ENCODE measurements at regions not wholly inside any gene's neighbourhood (a gene's known extent, or its start where the extent isn't known, plus 50 kb on each side); places are given as distances from the start of the nearest gene placed in this dataset.
A peak's percentile ranks its signal among the peaks of the same experiment; 100 is the strongest.

DNA sequence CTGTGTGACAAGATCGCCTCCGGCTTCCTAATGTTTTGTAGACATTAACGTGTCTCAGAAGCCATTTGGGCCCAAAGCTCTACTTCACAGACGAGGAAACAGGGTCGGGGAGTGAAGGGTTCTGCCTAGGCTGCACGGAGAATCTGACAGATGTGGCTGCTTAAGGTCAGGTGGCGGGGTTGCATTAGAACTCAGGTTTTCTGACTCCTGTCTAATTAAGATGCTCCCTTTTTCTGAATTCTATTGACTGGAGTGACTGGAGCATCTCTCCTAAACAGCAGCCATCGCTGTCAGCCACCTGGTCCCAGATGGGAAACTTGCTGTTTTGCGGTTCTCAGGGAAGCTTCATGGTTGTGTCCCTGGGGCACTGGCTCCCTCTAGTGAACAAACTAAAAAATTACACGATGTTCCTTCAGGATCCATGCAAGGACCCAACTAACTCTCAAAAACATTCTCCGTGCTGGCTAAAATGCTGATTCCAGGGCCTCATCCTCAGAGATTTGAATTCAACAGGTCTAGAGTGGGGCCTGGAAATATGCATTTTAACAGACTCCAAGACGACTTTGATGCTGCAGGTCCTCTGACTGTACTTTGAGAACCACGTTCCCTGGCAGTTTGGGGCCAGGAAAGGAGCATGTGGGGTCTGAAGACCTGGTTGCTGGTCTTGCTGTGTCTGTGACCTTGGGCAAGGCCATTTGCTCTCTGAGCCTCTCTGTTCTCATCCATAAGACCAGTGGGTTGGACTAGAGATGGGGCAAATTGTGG is 117.4 kb downstream of the IRF8 start:
- peak in 1 of 3 experiments; percentile 26 for DNase-seq (ENCODE audit: low read depth in 2 of 3, low spot score in 2 of 3)

DNA sequence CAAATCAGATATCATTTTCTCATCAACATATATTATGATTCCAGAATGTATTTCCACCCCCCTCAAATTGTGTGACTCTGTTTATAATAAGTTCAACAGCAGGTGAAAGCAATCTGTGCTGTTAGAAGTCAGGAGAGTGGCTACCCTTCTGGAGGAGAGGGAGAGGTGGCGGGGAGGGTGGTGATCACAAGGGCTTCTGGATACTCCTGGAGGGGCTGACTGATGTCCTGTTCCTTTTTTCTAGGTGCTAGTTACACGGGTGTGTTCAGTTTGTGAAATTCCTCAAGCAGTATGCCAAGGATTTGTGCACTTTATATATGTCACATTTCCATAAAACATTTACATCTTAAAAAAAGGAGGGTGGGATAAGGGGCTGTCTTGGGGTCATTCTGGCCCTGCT is 119.1 kb downstream of the IRF8 start:
- DNase-seq (ENCODE audit: low read depth in 2 of 3, low spot score in 2 of 3), result no peak

DNA sequence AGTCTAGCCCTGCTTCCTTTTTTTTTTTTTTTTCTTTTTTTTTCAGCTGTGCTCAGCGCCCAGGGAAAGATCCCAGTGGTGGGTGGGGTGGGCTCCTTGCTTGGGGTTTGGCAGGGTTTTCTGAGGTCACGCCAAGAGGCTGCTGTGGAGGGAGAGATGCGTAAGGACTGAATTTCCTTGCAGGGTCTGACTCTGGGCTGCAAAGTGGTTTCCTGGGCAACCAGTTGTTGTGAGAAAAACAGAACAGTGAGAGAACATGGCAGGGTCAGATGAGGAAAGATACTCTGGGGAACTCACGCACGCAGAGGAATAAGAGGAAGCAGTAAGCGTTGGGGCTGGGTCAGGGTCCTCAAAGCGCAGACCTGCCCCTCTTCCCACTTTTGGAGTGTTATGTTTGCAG is 119.5 kb downstream of the IRF8 start:
- no peak for DNase-seq (ENCODE audit: low read depth in 2 of 3, low spot score in 2 of 3)

DNA sequence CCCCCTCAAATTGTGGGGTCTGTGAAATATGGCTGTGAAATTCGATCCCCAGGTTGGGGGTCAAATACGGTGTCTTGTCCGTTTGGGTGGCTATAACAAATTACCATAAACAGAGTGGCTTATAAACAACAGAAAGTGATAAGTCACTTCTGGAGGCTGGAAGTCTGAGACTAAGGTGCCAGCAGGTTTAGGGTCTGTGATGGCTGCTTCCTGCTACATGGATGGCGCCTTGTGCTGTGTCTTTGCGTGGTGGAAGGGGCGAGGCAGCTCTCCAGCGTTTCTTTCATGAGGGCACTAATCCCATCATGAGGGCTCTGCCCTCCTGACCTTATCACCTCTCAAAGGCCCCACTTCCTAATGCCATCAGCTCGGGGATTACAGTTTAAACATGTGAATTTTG is 120.0 kb downstream of the IRF8 start:
- DNase-seq (ENCODE audit: low read depth in 2 of 3, low spot score in 2 of 3), result no peak

DNA sequence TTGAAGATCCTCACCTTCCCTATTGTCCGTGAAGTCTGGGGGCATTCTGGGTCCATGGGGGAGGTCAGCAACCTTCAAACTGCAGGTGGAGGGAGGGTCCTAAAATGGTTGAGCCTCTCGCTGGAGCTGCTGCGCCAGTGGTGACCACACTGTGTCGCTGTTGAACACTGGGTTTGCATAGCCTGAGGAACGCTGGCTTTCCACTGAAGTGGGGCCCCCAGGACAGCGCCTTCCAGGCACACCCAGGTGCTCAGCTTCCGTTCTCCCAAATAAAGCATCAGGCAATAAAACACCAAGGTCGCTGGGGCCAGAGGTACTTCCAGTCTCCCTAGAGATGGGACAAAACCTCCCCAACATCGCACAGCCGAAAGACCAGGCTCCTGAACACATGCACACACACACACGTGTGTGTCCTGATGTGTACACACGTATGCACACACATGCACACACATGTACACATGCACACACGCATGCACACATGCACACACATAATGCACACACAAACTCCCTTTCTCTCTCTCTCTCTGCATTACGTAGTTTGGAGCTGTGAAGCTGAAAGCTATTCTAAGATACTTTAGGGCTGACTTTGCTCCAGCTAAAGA is 120.6 kb downstream of the IRF8 start:
- DNase-seq (ENCODE audit: low read depth in 2 of 3, low spot score in 2 of 3), result no peak

DNA sequence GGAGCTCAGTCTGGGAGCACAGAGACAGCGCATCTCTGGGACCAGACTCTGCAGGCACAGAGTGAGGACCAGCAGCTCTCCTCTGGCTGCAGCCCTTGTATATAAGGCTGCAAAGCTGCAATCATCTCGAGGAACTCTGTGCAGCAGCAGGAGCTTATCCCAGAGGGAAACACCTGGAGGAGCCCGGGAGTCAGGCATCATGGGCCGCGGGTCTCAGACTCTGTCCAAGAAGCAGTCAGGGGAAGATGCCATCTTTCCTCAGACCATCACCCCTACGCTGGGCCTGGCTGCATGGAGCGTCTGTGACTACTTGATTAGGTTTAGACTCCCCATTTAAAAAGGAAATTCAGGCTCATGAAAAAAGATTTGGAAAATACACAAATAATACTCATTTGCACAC is 122.0 kb downstream of the IRF8 start:
- no peak for DNase-seq (ENCODE audit: low read depth in 2 of 3, low spot score in 2 of 3)

DNA sequence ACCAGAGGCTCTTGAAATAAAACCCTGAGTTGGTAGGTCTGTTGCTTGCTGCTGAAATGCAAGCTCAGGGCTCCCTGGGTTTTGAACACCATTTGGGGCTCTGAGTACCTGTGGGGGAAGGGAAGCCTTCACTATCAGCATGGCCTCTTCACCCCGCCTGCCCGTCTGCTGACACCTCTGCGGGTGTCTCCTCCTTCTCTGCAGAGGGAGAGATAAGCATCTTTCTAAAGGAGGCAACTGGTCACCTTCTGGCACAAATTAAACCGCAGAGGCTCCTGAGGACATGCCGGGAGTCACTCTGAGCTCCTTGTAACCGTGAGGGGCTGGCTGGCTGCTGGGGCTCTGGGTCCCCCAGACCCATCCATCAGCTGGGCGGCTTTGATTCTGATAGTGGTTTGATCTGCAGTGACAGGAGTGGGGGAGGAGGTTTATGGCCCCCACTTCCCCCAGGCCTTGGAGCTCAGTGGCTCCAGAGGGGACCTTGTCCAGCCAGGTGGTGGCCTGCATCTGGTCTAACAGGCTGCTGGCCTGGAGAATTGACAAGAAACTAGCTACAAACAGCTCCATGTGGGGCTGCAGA is 123.5 kb downstream of the IRF8 start:
- DNase-seq (ENCODE audit: low read depth in 2 of 3, low spot score in 2 of 3), result no peak

DNA sequence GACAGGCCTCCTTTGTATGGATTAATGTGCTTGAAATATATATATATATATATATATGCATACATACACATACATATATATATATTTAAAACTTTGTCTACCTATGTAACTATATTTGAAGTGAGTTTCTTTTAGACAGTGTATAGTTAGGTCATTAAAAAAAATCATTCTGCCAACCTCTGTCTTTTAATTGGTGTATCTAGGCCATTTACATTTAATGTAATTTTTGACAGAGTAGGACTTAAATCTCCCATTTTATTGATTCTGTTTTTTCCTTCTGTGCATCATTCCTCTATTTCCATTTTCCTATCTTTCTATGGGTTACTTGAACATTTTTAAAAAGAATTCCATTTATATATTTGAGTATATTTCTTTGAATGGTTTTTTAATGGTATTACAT is 125.2 kb downstream of the IRF8 start:
- no peak for DNase-seq (ENCODE audit: low read depth in 2 of 3, low spot score in 2 of 3)

DNA sequence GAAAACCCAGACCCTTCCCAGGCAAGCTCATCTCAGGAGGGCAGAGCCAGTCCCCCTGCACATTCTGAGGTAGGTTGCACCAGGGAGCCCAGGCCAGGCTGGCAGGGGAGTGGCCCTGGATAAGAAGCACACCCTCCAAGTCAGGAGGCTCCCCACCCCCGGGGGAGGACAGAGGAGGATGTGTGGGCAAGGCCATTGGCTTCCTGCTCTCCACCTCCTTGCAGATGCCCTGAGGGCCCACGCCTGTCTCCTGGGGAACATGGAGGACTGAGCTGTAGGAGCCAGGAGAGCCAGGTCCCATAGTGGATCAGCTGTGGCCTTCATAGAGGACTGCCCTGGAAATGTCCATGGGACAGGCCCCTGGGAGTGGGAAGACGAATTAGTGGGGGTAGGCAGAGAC is 126.7 kb downstream of the IRF8 start:
- DNase-seq (ENCODE audit: low read depth in 2 of 3, low spot score in 2 of 3), result no peak

DNA sequence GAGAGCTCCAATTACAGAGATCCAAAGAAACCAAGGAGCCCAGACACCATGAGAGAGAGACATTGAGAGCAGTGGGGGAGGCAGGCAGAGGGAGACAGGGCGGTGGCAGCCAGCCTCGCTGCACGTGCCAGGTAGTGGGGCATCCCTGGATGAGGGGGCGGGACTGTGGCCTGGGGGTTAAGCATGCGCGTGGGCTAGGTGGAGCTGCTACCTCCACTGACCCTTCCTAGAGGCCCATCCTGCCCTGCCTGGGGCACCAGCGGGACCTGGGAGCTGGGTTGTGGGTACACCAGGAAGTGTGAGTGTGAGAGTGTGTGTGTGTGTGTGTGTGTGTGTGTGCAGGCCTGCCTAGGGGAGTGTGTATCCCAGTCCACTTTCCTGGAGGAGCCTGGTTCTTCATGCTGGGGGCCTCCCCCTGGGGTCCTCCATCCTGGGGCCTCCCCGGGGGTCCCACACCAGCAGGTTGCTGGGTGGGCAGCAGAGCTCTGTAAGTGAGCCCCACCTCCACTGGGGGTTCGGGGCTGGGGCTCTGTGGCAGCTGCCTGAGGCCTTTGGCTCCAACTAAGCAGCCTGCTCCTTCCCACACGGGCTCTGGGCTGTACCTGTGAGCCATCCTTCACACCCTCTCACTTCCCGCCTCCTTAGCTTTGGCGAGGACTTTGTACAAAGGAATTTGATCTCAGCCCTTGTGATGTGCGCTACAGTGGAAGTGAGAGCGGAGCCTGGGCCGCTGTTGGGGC is 127.4 kb downstream of the IRF8 start:
- DNase-seq (ENCODE audit: low read depth in 2 of 3, low spot score in 2 of 3), result no peak

DNA sequence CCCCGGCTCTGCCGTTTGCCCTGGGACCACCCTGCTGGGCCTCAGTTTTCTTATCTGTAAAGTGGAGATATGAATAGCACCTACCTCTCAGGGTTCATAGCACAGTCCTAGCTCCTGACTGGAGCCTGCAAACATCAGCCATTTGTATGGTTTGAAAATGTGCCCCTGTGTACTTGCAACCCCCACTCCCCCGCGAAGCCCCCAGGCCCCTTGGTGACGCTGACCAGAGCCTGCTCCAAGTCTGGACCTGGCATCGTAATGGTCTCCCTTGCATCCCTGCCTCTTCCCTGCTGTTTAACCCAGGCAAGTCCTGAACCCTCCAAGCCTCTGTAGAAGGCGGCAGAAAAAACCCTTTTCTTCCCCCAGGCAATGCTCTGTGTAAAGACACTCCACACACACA is 128.0 kb downstream of the IRF8 start:
- no peak for DNase-seq (ENCODE audit: low read depth in 2 of 3, low spot score in 2 of 3)

DNA sequence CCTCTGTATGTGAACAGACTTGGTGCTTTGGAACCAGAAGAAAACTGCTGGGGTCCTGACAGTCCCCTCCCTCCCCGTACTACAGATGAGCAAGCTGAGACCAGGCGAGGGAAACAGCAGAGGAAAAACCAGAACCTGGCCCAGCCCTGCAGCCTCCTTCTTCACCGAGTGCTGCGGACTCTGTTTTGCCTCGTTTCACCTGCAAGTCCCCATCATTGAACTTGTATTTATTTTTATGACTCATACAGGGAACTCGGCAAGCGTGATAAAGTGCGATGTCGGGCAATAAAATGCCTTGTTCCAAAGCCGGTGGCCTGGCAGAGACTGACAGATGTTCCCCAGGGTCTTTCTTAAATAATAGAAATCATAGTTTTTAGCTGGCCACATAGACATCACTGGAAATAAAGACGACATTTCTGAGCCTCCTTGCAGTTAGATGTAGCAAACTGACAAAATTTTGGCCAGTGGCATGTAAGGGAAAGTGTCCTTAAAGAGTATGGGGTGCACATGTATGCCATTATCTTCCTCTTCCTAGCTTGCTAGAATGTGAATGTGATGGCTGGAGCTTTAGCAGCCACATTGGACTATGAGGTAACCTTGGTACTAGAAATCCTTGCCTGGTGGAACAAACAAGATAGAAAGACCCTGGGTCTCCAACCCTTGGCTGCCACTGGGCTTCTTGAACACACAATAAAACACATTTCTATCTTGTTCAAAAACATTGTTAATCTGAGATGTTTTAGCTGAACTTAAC is 128.6 kb downstream of the IRF8 start:
- DNase-seq (ENCODE audit: low read depth in 2 of 3, low spot score in 2 of 3), result no peak

DNA sequence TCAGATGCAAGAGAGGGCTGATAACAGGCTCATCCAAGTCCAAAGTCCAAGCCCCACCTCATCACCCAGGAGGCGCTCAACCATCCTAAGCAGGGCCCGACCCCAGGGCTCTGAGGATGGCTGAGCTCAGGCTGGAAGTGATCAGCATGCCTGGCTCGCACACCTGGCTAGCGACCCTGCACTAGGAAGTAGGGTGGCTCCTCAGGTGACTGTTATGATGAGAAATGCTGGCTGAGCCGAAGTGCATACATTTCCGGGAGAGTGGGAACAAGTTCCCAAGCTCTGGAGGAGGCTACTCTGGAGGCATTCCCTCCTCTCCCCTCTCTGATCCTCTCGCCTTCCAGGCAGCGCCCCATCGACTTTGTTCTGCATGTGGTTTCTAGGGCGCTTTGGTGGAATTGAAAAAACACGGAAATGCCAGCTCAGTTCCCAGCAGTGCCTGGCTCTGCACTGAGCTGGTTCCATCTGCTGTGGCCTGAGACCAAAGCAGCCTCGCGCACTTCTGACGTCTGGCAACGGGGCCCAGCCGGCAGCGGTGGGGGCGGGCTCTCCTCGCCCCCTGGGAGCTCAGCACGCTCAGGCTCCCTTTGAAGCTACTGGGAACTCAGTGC is 130.3 kb downstream of the IRF8 start:
- DNase-seq (ENCODE audit: low read depth in 2 of 3, low spot score in 2 of 3), result no peak

DNA sequence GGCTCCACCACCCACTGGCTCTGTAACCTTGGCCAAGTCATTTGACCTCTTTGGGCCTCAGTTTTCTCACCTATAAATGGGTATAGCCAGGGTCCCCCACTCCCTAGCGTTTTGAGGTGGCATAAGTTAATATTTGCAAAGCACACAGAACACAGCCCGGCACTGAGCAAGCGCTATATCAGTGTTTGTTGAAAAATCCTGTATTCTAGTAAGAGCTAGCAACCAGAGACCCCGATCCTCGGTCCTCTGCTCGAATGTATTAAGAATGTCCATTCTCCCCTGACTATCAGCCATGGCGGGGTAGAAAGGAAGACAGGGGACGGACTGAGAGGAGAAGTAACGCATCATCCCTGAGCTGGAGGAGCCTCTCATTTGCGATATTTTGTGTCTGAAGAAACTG is 131.2 kb downstream of the IRF8 start:
- no peak for DNase-seq (ENCODE audit: low read depth in 2 of 3, low spot score in 2 of 3)

DNA sequence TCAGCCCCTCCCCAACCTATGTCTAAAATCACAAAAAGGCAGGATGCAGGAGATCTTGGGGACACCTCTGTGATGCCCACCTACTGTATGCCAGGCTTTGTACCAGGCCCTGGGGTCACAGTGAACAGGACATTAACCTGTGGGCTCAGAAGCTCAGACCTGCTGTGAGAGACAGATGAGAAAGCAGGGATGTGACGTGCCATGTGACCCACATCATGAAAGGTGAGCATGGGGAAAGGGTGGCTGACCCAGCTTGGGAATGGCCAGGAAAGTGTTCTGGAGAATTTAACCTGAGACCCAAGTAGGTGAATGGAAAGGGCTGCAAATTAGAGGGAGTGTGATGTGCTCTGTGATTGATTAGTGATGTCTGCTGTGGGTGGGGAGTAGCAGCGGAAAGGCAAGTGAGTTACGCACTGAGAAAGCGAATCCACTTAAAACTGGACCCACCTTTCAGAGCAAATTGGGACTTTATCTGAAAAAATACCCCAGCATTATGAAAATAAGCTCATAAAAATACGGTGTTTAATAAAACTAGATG is 132.2 kb downstream of the IRF8 start:
- no peak for DNase-seq (ENCODE audit: low read depth in 2 of 3, low spot score in 2 of 3)

DNA sequence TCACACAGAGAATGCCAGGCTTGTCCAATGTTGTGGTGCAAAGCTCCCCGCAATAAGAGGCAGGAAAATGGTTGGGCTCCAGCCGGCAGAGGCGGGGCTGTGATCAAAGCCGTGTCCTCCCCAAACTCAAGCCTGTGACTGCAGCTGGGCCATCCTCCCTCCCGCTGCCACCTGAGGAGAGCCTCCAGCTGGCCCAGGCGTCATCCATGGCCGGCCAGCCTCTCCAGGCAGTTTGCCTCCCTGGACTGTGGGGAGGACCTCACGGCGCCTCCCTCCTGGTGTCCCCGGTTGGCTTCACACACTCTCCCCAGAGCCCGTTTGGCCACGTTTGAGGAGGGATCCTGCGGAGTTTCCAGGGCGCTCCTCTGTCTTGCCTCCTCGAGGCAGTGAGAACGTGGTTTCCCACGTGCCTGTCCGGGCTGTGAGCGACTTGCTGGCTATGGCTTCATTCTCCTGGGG is 134.1 kb downstream of the IRF8 start:
- DNase-seq (ENCODE audit: low read depth in 2 of 3, low spot score in 2 of 3), result no peak

DNA sequence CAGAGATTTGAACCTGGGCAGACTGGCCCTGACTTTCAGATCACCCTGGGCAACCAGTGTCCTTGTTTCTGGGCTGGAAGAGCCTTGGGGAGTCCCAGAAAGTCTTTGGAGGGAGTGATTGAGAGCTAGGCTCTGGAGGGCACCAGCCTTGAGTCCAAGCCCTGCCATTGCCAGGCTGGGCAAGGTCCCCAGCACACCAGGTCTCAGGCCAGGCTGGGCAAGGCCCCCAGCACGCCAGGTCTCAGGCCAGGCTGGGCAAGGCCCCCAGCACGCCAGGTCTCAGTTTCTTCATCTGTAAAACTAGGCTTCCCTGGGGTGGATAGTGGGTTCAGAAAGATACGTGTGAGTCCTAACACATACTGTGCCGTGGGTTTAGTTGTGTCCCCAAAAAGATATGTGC is 135.0 kb downstream of the IRF8 start:
- DNase-seq (ENCODE audit: low read depth in 2 of 3, low spot score in 2 of 3), result no peak

DNA sequence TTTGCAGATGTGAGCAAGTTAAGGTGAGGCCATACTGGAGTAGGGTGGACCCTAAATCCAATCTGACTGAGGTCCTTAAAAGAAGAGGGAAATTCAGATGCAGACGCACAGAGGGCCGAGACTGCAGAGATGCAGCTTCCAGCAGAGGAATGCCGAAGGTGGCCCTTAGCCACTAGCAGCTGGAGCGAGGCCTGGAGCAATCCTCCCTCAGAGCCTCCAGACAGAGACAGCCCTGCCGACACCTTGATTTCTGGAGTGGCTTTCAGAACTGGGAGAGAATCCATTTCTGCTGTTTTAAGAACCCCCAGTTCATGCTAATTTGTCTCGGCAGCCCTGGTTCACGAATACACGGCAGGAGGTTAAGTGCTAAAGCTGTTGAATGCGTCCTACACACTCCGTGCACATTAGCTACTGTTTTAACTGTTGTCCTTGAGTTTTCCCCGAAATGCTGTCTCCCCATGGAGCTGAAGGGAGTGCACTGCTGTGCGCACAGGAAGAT is 135.5 kb downstream of the IRF8 start:
- no peak for DNase-seq (ENCODE audit: low read depth in 2 of 3, low spot score in 2 of 3)

DNA sequence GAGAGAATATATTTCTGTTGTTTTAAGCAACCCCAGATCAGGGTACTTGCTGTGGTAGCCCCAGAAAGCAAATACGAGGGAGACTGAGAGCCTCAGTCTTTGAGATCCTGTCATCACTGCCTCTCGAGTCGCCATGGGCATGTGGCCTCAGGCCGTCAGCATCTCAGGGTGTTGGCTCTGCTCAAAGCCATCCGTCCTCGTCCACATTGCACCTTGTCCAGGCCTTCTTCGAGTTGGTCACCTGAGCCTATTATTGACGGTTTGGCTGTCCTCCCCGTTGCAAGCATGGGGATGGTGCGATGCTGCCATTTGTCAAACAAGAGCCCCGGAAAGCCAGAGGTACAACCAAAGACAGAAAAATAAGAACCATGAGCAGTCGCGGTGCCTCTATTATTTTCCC is 136.9 kb downstream of the IRF8 start:
- no peak for DNase-seq (ENCODE audit: low read depth in 2 of 3, low spot score in 2 of 3)

All from activated CD8-positive, alpha-beta memory T cell treated with anti-CD3 and anti-CD28 coated beads for 48 hours (primary cell).